Activated naive CD8-positive, alpha-beta T cell treated with anti-CD3 and anti-CD28 coated beads, Interleukin-2, amount 50 U/mL, for 24 hours (primary cell): ENCODE measurements at regions not wholly inside any gene's neighbourhood (a gene's known extent, or its start where the extent isn't known, plus 50 kb on each side); places are given as distances from the start of the nearest gene placed in this dataset.
"Not testable (repeated sequence)": the region's sequence is repeated elsewhere in the genome, so short reads cannot be mapped to it uniquely, and the experiment has no call there.

ENCODE experiments used
- ATAC-seq: fragments of 150-1000 bp; cut with Tn5 transposase; one replicate; pipeline ENCODE4 v1.10.0; 2021
- DNase-seq: peaks from one replicate; pipeline ENCODE4 v3.0.0; 2021
- H3K27ac Mint-ChIP-seq: one replicate; pipeline ENCODE4 v1.8.0; 2021; ENCODE audit warnings: mild to moderate bottlenecking, mixed read lengths
- H3K27me3 Mint-ChIP-seq: one replicate; pipeline ENCODE4 v1.8.0; 2021; ENCODE audit warnings: mixed read lengths
- H3K36me3 Mint-ChIP-seq: one replicate; pipeline ENCODE4 v1.8.0; 2021; ENCODE audit warnings: low read depth, mixed read lengths
- H3K4me1 Mint-ChIP-seq: one replicate; pipeline ENCODE4 v1.8.0; 2021; ENCODE audit warnings: mixed read lengths
- H3K4me3 Mint-ChIP-seq: one replicate; pipeline ENCODE4 v1.8.0; 2021; ENCODE audit warnings: mild to moderate bottlenecking, moderate library complexity, mixed read lengths
- H3K9me3 Mint-ChIP-seq: one replicate; pipeline ENCODE4 v1.8.0; 2021; ENCODE audit warnings: mixed read lengths

DNA sequence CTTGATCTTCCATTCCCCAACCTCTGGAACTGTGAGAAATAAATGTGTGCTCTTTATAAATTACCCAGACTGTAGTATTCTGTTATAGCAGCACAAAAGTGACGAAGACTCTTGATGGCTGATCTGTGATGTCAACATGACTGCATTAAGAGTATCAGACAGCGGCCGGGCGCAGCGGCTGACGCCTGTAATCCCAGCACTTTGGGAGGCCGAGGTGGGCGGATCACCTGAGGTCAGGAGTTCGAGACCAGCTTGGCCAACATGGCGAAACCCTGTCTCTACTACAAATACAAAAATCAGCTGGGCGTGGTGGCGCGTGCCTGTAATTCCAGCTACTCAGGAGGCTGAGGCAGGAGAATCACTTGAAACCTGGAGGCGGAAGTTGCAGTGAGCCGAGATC, 56.3 kb upstream of the ARL4C start:
- not testable (repeated sequence) for H3K4me1 Mint-ChIP-seq, H3K4me3 Mint-ChIP-seq, H3K27ac Mint-ChIP-seq, H3K36me3 Mint-ChIP-seq, H3K9me3 Mint-ChIP-seq, DNase-seq, ATAC-seq
- peaks cover 20% of the 10 kb centered on the region for H3K27me3 Mint-ChIP-seq

DNA sequence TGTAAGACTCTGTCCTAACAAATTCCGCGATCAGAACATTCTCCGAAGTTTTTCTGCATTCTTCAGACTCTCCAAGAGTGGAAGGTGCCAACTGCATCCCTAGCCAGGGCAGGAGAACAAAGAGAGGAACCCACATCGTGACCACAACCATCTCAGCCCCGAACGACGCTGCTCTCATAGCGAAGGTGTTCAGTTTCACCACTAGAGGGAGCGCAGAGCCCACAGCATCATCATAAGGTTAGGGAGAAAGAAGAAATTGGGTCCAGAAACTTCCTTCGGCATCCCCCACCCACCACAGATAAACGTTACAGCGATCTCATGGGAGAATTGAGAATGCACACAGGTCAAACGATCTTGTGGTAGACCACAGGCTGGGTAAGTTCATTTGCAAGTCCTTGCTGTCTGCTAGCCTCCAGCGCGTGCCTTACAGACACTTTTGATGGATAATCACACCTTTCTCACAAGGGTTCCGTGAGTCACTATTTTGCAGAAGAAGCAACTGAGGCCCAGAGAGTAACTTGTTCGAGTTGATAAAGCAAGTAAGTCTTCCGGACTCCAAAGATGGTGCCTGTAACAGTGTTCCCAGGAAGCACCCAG, 53.7 kb upstream of the ARL4C start:
- Mint-ChIP-seq H3K36me3 (no peaks in the 10 kb centered on the region), H3K4me1 (peaks cover 4% of the 10 kb centered on the region), H3K9me3 (no peaks in the 10 kb centered on the region), H3K27ac (no peak overlapping the region), H3K4me3 (no peak overlapping the region), H3K27me3 (peaks cover 24% of the 10 kb centered on the region)
- peak; percentile 52 for DNase-seq
- peak; percentile 83 for ATAC-seq

DNA sequence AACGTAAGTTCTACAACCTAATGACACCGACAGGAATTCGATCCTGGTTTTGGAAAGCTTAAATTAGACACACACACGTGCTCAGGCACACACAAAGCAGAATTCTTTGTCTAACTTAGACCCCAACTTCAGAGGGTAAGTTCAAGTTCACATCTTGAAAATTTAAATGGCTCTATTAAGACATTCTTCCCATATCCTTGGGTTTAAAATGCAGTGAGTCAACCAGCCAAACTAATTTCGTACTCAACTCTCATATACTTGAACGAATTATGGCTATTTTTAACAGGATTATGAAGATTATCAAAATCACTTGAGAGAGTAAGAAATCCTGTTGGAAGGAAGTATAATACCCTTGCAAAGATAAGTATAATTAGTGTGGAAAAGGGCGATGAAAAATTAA, 53.2 kb upstream of the ARL4C start:
- H3K4me1 Mint-ChIP-seq = peaks cover 4% of the 10 kb centered on the region
- H3K36me3 Mint-ChIP-seq = no peaks in the 10 kb centered on the region
- no peaks in the 10 kb centered on the region for H3K9me3 Mint-ChIP-seq
- ATAC-seq (no peak), DNase-seq (no peak)
- H3K27ac Mint-ChIP-seq = no peak overlapping the region
- peaks cover 23% of the 10 kb centered on the region for H3K27me3 Mint-ChIP-seq
- H3K4me3 Mint-ChIP-seq = no peak overlapping the region

DNA sequence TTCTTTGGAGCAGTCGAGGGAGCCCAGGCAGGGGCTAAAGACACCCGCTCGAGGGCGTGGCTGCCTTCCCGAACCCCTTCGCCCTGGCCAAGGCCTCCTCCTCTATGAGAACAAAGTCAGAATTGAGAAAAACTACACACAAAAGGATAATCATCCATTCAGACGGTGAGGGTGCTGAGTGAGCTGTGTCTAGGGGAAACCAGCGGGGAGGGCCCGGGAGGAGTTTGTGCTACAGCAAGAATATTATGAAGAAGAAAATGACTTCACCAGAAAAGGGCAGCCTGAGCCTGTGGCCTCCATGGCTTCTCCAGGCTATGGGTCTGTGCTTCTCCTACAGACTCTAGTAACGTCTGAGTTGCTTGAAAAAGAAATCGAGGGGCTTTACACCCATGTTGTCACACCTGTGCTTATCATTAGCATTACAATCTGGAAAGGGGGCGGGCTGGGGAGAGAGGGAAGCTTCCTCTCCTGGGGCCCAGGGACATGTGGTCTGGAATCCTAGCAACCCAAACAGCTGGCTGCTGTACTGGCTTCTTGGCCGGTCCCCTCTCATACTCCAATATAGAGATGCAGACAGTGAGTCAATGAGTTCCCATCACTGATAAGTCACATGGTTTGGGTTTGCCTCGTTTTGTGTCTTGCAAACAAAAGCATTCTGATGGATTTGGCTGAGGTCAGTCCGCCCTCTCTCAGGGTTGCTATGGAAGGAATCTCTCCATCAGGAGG, 52.0 kb upstream of the ARL4C start:
- H3K9me3 Mint-ChIP-seq = no peaks in the 10 kb centered on the region
- peaks cover 2% of the 10 kb centered on the region for H3K4me1 Mint-ChIP-seq
- ATAC-seq = no peak
- H3K27me3 Mint-ChIP-seq = peaks cover 23% of the 10 kb centered on the region
- H3K36me3 Mint-ChIP-seq = no peaks in the 10 kb centered on the region
- H3K4me3 Mint-ChIP-seq = no peak overlapping the region
- no peak for DNase-seq
- H3K27ac Mint-ChIP-seq = no peak overlapping the region

DNA sequence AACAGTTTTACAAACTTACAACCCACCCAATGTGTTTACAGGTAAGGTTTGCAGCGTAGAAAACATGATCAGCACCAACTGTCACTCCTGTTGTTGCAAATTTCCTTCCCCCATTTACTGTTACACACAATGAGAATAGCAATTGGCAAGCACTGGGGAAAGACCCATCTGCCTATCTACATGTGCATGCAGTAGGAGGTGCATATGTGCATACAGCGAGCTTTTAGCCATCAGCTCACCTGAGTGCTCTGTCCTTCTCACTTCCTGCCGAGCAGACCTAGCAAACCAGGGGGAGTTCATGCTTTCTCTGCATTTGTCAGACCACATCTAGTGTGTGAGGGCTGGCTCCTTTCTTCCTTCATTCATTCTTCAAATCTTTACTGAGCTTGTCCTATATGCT, 49.9 kb upstream of the ARL4C start:
- ATAC-seq = no peak
- H3K9me3 Mint-ChIP-seq = no peaks in the 10 kb centered on the region
- peaks cover 2% of the 10 kb centered on the region for H3K4me1 Mint-ChIP-seq
- H3K27ac Mint-ChIP-seq = no peak overlapping the region
- H3K27me3 Mint-ChIP-seq = peaks cover 27% of the 10 kb centered on the region
- H3K36me3 Mint-ChIP-seq = no peaks in the 10 kb centered on the region
- no peak for DNase-seq
- H3K4me3 Mint-ChIP-seq = no peak overlapping the region
